Mucosa of descending colon (tissue), 3 donors: ENCODE measurements at regions not wholly inside any gene's neighbourhood (a gene's known extent, or its start where the extent isn't known, plus 50 kb on each side); places are given as distances from the start of the nearest gene placed in this dataset.

Experiments used
- ATAC-seq: fragments of 200-7000 bp; cut with Tn5 transposase; one replicate; pipeline ENCODE4 v1.9.1; 2020; ENCODE audit warnings: mild to moderate bottlenecking, moderate library complexity
- DNase-seq, 3 donors: peaks; one replicate each; pipeline ENCODE4 v3.0.0-alpha.2; 2020
- H3K36me3 ChIP-seq: fragments of 200-600 bp; one replicate; pipeline ENCODE4 v1.8.0; 2021; ENCODE audit warnings: low read depth, mild to moderate bottlenecking
- H3K4me1 ChIP-seq: fragments of 200-600 bp; one replicate; pipeline ENCODE4 v1.8.0; 2021; ENCODE audit warnings: low read depth, mild to moderate bottlenecking
- H3K4me3 ChIP-seq: fragments of 200-600 bp; one replicate; pipeline ENCODE4 v1.8.0; 2021; ENCODE audit warnings: mild to moderate bottlenecking
- H3K9me3 ChIP-seq: fragments of 200-600 bp; one replicate; pipeline ENCODE4 v1.8.0; 2021; ENCODE audit warnings: mild to moderate bottlenecking
- CTCF ChIP-seq: fragments of 200-600 bp; IDR thresholded peaks from one replicate; pipeline ENCODE4 v1.8.0; 2022; ENCODE audit warnings: antibody characterized with exemption, mild to moderate bottlenecking
- intact Hi-C, 2 donors: fragments of 100-400 bp; cut with DNase I in 1 of 2; cut with micrococcal nuclease in 1 of 2; formaldehyde crosslinking; loops; one replicate each; pipeline versions ENCODE4 v1.11.0 to v1.11.1; 2022; cut with DNase I, micrococcal nuclease
- donor health status: DM: no; HTN: no; CAD: no; lungs with moderate emphysema.
- donor health status: DM: no; HTN: no; CAD: no.
- donor health status: DM: no; HTN: yes; CAD: no.

- H3K36me3 ChIP-seq, result no peaks in the 10 kb centered on the region
- H3K9me3 ChIP-seq, result no peaks in the 10 kb centered on the region
- peaks cover 13% of the 10 kb centered on the region for H3K4me1 ChIP-seq
- intact Hi-C loops, result no loop called here
- ATAC-seq (no peak), DNase-seq (no peak)
- TF ChIP-seq CTCF, result no peak
- no peak overlapping the region for H3K4me3 ChIP-seq
Observed at GRCh38 chr6:150712505-150713252, 113.0 kb downstream of the PLEKHG1 start.

GRCh38 chr6:150713487-150713886 lies 113.8 kb downstream of the PLEKHG1 start:
- Histone ChIP-seq H3K36me3 (no peaks in the 10 kb centered on the region), H3K4me1 (peaks cover 13% of the 10 kb centered on the region), H3K9me3 (no peaks in the 10 kb centered on the region), H3K4me3 (no peak overlapping the region)
- no peak for TF ChIP-seq CTCF
- DNase-seq (no peak), ATAC-seq (no peak)
- intact Hi-C loops, result no loop called here

GRCh38 chr6:150713931-150714330 lies 114.2 kb downstream of the PLEKHG1 start:
- no peak overlapping the region for H3K4me3 ChIP-seq
- no peak for ATAC-seq
- TF ChIP-seq CTCF, result no peak
- no peak for DNase-seq
- intact Hi-C loops, result no loop called here
- H3K4me1 ChIP-seq, result peaks cover 13% of the 10 kb centered on the region
- no peaks in the 10 kb centered on the region for H3K36me3 ChIP-seq
- H3K9me3 ChIP-seq, result no peaks in the 10 kb centered on the region

GRCh38 chr6:150715133-150715532 lies 115.4 kb downstream of the PLEKHG1 start:
- Histone ChIP-seq H3K36me3 (no peaks in the 10 kb centered on the region), H3K4me3 (no peak overlapping the region), H3K9me3 (no peaks in the 10 kb centered on the region), H3K4me1 (peaks cover 13% of the 10 kb centered on the region)
- DNase-seq (no peak), ATAC-seq (no peak)
- no peak for TF ChIP-seq CTCF
- intact Hi-C loops, result no loop called here

- TF ChIP-seq CTCF, result no peak
- DNase-seq (peak in 1 of 3 donors; percentile 28), ATAC-seq (peak; percentile 95)
- intact Hi-C loops, result no loop called here
- Histone ChIP-seq H3K36me3 (no peaks in the 10 kb centered on the region), H3K9me3 (no peaks in the 10 kb centered on the region), H3K4me1 (peaks cover 2% of the 10 kb centered on the region), H3K4me3 (no peak overlapping the region)
Observed at GRCh38 chr6:150717419-150717818, 117.7 kb downstream of the PLEKHG1 start.
